Esophagus (tissue), 2 donors: ENCODE measurements at regions not wholly inside any gene's neighbourhood (a gene's known extent, or its start where the extent isn't known, plus 50 kb on each side); places are given as distances from the start of the nearest gene placed in this dataset.
"Not testable (repeated sequence)": the region's sequence is repeated elsewhere in the genome, so short reads cannot be mapped to it uniquely, and the experiment has no call there.

Source experiments
- H3K27ac ChIP-seq, 2 donors: one replicate each; pipeline ENCODE4 v1.5.1; 2013; ENCODE audit warnings: low read depth in 2 of 2, mild to moderate bottlenecking in 2 of 2, inconsistent platforms in 1 of 2, low read length in 1 of 2, moderate library complexity in 1 of 2
- H3K27me3 ChIP-seq, 2 donors: one replicate each; pipeline ENCODE4 v1.6.1; 2013; ENCODE audit warnings: low read length in 2 of 2, control low read depth in 1 of 2, mild to moderate bottlenecking in 1 of 2; ENCODE audit not compliant: insufficient read depth in 2 of 2, control insufficient read depth in 1 of 2
- H3K36me3 ChIP-seq, 2 donors: one replicate each; pipeline ENCODE4 v1.6.1; 2013; ENCODE audit warnings: low read length in 1 of 2; ENCODE audit not compliant: control insufficient read depth in 2 of 2, insufficient read depth in 2 of 2
- H3K4me1 ChIP-seq, 2 donors: one replicate each; pipeline ENCODE4 v1.6.1; 2013; ENCODE audit warnings: low read length in 1 of 2; ENCODE audit not compliant: control insufficient read depth in 2 of 2, insufficient read depth in 2 of 2
- H3K4me3 ChIP-seq, 2 donors: one replicate each; pipeline ENCODE4 v1.5.1; 2013; ENCODE audit warnings: low read length in 2 of 2, mild to moderate bottlenecking in 2 of 2, low read depth in 1 of 2, moderate library complexity in 1 of 2
- H3K9me3 ChIP-seq, 2 donors: one replicate each; pipeline ENCODE4 v1.6.1; 2013; ENCODE audit warnings: mild to moderate bottlenecking in 2 of 2, low read depth in 1 of 2, low read length in 1 of 2, moderate library complexity in 1 of 2; ENCODE audit not compliant: control insufficient read depth in 2 of 2, insufficient read depth in 1 of 2
- WGBS, 2 donors: extraction: QIAGEN DNeasy Blood & Tissue Kit; methylation state at CpG; one replicate each; pipeline ENCODE4 v1.1.7; 2013; 5-methylcytosine and 5-hydroxymethylcytosine counted together
- donor health status: healthy with polysubstance abuse.
- donor health status: Bipolar disorder and iron deficiency.

GRCh38 chr4:77352192-77352591 is 195.2 kb downstream of the CCNG2 start:
- Histone ChIP-seq H3K36me3 (no peaks in the 10 kb centered on the region), H3K9me3 (no peaks in the 10 kb centered on the region), H3K4me3 (no peak overlapping the region), H3K4me1 (no peaks in the 10 kb centered on the region), H3K27ac (no peak overlapping the region), H3K27me3 (no peaks in the 10 kb centered on the region)
- 93 to 100% methylated on average over 1 of the region's 1 CpG for WGBS, 2 donors

- not testable (repeated sequence) for H3K36me3 ChIP-seq, H3K27me3 ChIP-seq, H3K9me3 ChIP-seq, H3K27ac ChIP-seq, H3K4me3 ChIP-seq, H3K4me1 ChIP-seq
- WGBS, 2 donors = 74% methylated on average over 4 of the region's 5 CpGs
Measured at GRCh38 chr4:77353724-77354315, 196.8 kb downstream of the CCNG2 start.

- Histone ChIP-seq H3K36me3 (no peaks in the 10 kb centered on the region), H3K4me3 (no peak overlapping the region), H3K27ac (no peak overlapping the region), H3K9me3 (no peaks in the 10 kb centered on the region), H3K4me1 (no peaks in the 10 kb centered on the region), H3K27me3 (no peaks in the 10 kb centered on the region)
- WGBS, 2 donors = 64 to 71% methylated on average over 1 of the region's 1 CpG
Measured at GRCh38 chr4:77354550-77354949, 197.5 kb downstream of the CCNG2 start.

GRCh38 chr4:77355731-77356130 is 198.7 kb downstream of the CCNG2 start:
- no peaks in the 10 kb centered on the region for H3K4me1 ChIP-seq
- no peak overlapping the region for H3K4me3 ChIP-seq
- 73 to 75% methylated on average over 2 of the region's 2 CpGs for WGBS, 2 donors
- H3K27me3 ChIP-seq = no peaks in the 10 kb centered on the region
- H3K9me3 ChIP-seq = no peaks in the 10 kb centered on the region
- no peak overlapping the region for H3K27ac ChIP-seq
- H3K36me3 ChIP-seq = no peaks in the 10 kb centered on the region

GRCh38 chr4:77358315-77358928 is 201.4 kb downstream of the CCNG2 start:
- no peak overlapping the region for H3K27ac ChIP-seq
- H3K36me3 ChIP-seq = no peaks in the 10 kb centered on the region
- H3K9me3 ChIP-seq = no peaks in the 10 kb centered on the region
- no peaks in the 10 kb centered on the region for H3K27me3 ChIP-seq
- H3K4me3 ChIP-seq = no peak overlapping the region
- no peaks in the 10 kb centered on the region for H3K4me1 ChIP-seq
- 83 to 91% methylated on average over 2 of the region's 2 CpGs for WGBS, 2 donors

GRCh38 chr4:77360451-77360850 is 203.4 kb downstream of the CCNG2 start:
- Histone ChIP-seq H3K4me1 (no peaks in the 10 kb centered on the region), H3K27me3 (no peaks in the 10 kb centered on the region), H3K27ac (no peak overlapping the region), H3K4me3 (no peak overlapping the region), H3K36me3 (no peaks in the 10 kb centered on the region), H3K9me3 (no peaks in the 10 kb centered on the region)
- 31 to 44% methylated on average over 4 of the region's 4 CpGs for WGBS, 2 donors

GRCh38 chr4:77366876-77367275 is 209.9 kb downstream of the CCNG2 start:
- not testable (repeated sequence) for H3K9me3 ChIP-seq, H3K4me3 ChIP-seq, H3K27me3 ChIP-seq, H3K4me1 ChIP-seq, H3K27ac ChIP-seq, H3K36me3 ChIP-seq
- WGBS, 2 donors = 68 to 72% methylated on average over 3 of the region's 4 CpGs

GRCh38 chr4:77367638-77368037 is 210.6 kb downstream of the CCNG2 start:
- Histone ChIP-seq H3K27ac (no peak overlapping the region), H3K4me1 (no peaks in the 10 kb centered on the region), H3K27me3 (no peaks in the 10 kb centered on the region), H3K9me3 (no peaks in the 10 kb centered on the region), H3K4me3 (no peak overlapping the region), H3K36me3 (no peaks in the 10 kb centered on the region)
- WGBS, 2 donors = 55 to 67% methylated on average over 4 of the region's 4 CpGs

- WGBS, 2 donors = 78 to 82% methylated on average over 3 of the region's 3 CpGs
- Histone ChIP-seq H3K4me3 (no peak overlapping the region), H3K9me3 (no peaks in the 10 kb centered on the region)
Measured at GRCh38 chr4:77372375-77372774, 215.4 kb downstream of the CCNG2 start.

GRCh38 chr4:77375866-77376607 is 219.0 kb downstream of the CCNG2 start:
- no peak overlapping the region for H3K27ac ChIP-seq
- H3K36me3 ChIP-seq = no peaks in the 10 kb centered on the region
- peaks cover 0 to 3% of the 10 kb centered on the region in 2 donors for H3K27me3 ChIP-seq
- no peaks in the 10 kb centered on the region for H3K9me3 ChIP-seq
- no peaks in the 10 kb centered on the region for H3K4me1 ChIP-seq
- H3K4me3 ChIP-seq = no peak overlapping the region
- WGBS, 2 donors = 76% methylated on average over 2 of the region's 2 CpGs

More at GRCh38 chr4:77372375-77372774, 215.4 kb downstream of the CCNG2 start:
- H3K36me3 ChIP-seq = no peaks in the 10 kb centered on the region
- no peaks in the 10 kb centered on the region for H3K4me1 ChIP-seq
- H3K27ac ChIP-seq = no peak overlapping the region
- no peaks in the 10 kb centered on the region for H3K27me3 ChIP-seq
